Common myeloid progenitor, CD34-positive (primary cell): ENCODE measurements at regions not wholly inside any gene's neighbourhood (a gene's known extent, or its start where the extent isn't known, plus 50 kb on each side); places are given as distances from the start of the nearest gene placed in this dataset.

Experiments
- CTCF ChIA-PET: fragments of 350-600 bp; sonication (Branson Sonifier 250); formaldehyde crosslinking; loops from one replicate; lab custom pipeline; 2021; ENCODE audit warnings: antibody characterized with exemption; lab: Charles Lee
- POLR2A ChIA-PET: fragments of 350-600 bp; sonication (Branson Sonifier 250); formaldehyde crosslinking; loops from one replicate; lab custom pipeline; 2021; ENCODE audit warnings: antibody characterized with exemption; lab: Charles Lee
- DNase-seq, 3 donors: peaks; one replicate each; pipeline versions ENCODE4 v3.0.0 to v3.0.0-alpha.2; 2013
- H3K27ac ChIP-seq, 2 experiments: 1 replicate in 1 of 2; 2 replicates in 1 of 2; pipeline ENCODE4 v1.7.0; 2013; ENCODE audit warnings: inconsistent platforms in 2 of 2, low read length in 2 of 2, mild to moderate bottlenecking in 2 of 2, low read depth in 1 of 2, moderate library complexity in 1 of 2; ENCODE audit not compliant: severe bottlenecking in 2 of 2, insufficient read depth in 1 of 2, poor library complexity in 1 of 2
- H3K27me3 ChIP-seq, 5 experiments: replicated peaks in 2 of 5; 1 replicate in 3 of 5; 2 replicates in 2 of 5; pipeline versions ENCODE4 v1.6.1 to v1.7.0; 2013; ENCODE audit warnings: low read length in 4 of 5, mild to moderate bottlenecking in 2 of 5, moderate library complexity in 2 of 5, inconsistent platforms in 1 of 5; ENCODE audit not compliant: insufficient read depth in 5 of 5, control insufficient read depth in 4 of 5
- H3K36me3 ChIP-seq, 4 experiments: 1 replicate in 2 of 4; 2 replicates in 2 of 4; pipeline versions ENCODE4 v1.6.1 to v1.7.0; 2013; ENCODE audit warnings: low read length in 3 of 4, control low read depth in 1 of 4, mild to moderate bottlenecking in 1 of 4; ENCODE audit not compliant: control insufficient read depth in 4 of 4, insufficient read depth in 4 of 4
- H3K4me1 ChIP-seq, 4 experiments: 1 replicate in 3 of 4; 2 replicates in 1 of 4; pipeline versions ENCODE4 v1.6.1 to v1.7.1; 2013; ENCODE audit warnings: low read length in 3 of 4, mild to moderate bottlenecking in 3 of 4, control low read depth in 1 of 4, inconsistent platforms in 1 of 4, moderate library complexity in 1 of 4; ENCODE audit not compliant: control insufficient read depth in 4 of 4, insufficient read depth in 4 of 4; ENCODE audit errors: control extremely low read depth in 1 of 4
- H3K4me3 ChIP-seq, 7 experiments: 1 replicate in 4 of 7; 2 replicates in 3 of 7; pipeline versions ENCODE4 v1.5.1 to v1.7.0; 2013; ENCODE audit warnings: mild to moderate bottlenecking in 7 of 7, low read length in 6 of 7, moderate library complexity in 6 of 7, inconsistent platforms in 2 of 7, low read depth in 2 of 7, control low read depth in 1 of 7; ENCODE audit not compliant: insufficient read depth in 4 of 7, control insufficient read depth in 1 of 7; ENCODE audit errors: extremely low read depth in 1 of 7
- H3K9me3 ChIP-seq, 5 experiments: 1 replicate in 4 of 5; 2 replicates in 1 of 5; pipeline versions ENCODE4 v1.6.1 to v1.7.1; 2013; ENCODE audit warnings: low read length in 4 of 5, mild to moderate bottlenecking in 2 of 5, inconsistent platforms in 1 of 5, low read depth in 1 of 5, moderate library complexity in 1 of 5; ENCODE audit not compliant: control insufficient read depth in 4 of 5, insufficient read depth in 2 of 5; ENCODE audit errors: control extremely low read depth in 1 of 5
- WGBS: methylation state at CpG from one replicate; pipeline ENCODE4 v1.1.5; 2013; ENCODE audit not compliant: insufficient coverage; 5-methylcytosine and 5-hydroxymethylcytosine counted together

- POLR2A ChIA-PET, result no interaction called here
- Histone ChIP-seq H3K4me1 (no peaks in the 10 kb centered on the region), H3K27me3 (no peaks in the 10 kb centered on the region), H3K36me3 (no peaks in the 10 kb centered on the region), H3K9me3 (no peaks in the 10 kb centered on the region), H3K4me3 (no peak overlapping the region), H3K27ac (no peak overlapping the region)
- CTCF ChIA-PET, result no interaction called here
- DNase-seq, result no peak
- WGBS, result 57% methylated on average over 1 of the region's 3 CpGs
Measured at GRCh38 chr2:76447294-76447693, 736.6 kb upstream of the GCFC2 start.

GRCh38 chr2:76446872-76447271 is 736.2 kb upstream of the GCFC2 start:
- H3K27me3 ChIP-seq, result no peaks in the 10 kb centered on the region
- H3K36me3 ChIP-seq, result no peaks in the 10 kb centered on the region
- H3K9me3 ChIP-seq, result no peaks in the 10 kb centered on the region
- H3K4me3 ChIP-seq, result no peak overlapping the region
- H3K27ac ChIP-seq, result no peak overlapping the region
- CTCF ChIA-PET, result no interaction called here
- H3K4me1 ChIP-seq, result no peaks in the 10 kb centered on the region
- POLR2A ChIA-PET, result no interaction called here
- DNase-seq, result no peak

- Histone ChIP-seq H3K4me1 (no peaks in the 10 kb centered on the region), H3K27ac (no peak overlapping the region), H3K4me3 (no peak overlapping the region), H3K36me3 (no peaks in the 10 kb centered on the region), H3K9me3 (no peaks in the 10 kb centered on the region), H3K27me3 (no peaks in the 10 kb centered on the region)
- no CpG with 5 or more reads among the region's 3 CpGs for WGBS
- no peak for DNase-seq
- ChIA-PET POLR2A (no interaction called here), CTCF (no interaction called here)
Measured at GRCh38 chr2:76445880-76446279, 735.2 kb upstream of the GCFC2 start.

GRCh38 chr2:76444732-76445131 is 734.0 kb upstream of the GCFC2 start:
- ChIA-PET CTCF (no interaction called here), POLR2A (no interaction called here)
- DNase-seq, result no peak
- Histone ChIP-seq H3K4me3 (no peak overlapping the region), H3K27ac (no peak overlapping the region), H3K27me3 (no peaks in the 10 kb centered on the region), H3K4me1 (no peaks in the 10 kb centered on the region), H3K9me3 (no peaks in the 10 kb centered on the region), H3K36me3 (no peaks in the 10 kb centered on the region)
- WGBS, result 89% methylated on average over 3 of the region's 3 CpGs

GRCh38 chr2:76437564-76437963 is 726.8 kb upstream of the GCFC2 start:
- ChIA-PET POLR2A (no interaction called here), CTCF (no interaction called here)
- Histone ChIP-seq H3K36me3 (no peaks in the 10 kb centered on the region), H3K27me3 (no peaks in the 10 kb centered on the region), H3K9me3 (no peaks in the 10 kb centered on the region), H3K27ac (no peak overlapping the region), H3K4me3 (no peak overlapping the region), H3K4me1 (no peaks in the 10 kb centered on the region)
- WGBS, result 100% methylated on average over 1 of the region's 3 CpGs
- no peak for DNase-seq

- Histone ChIP-seq H3K27ac (no peak overlapping the region), H3K9me3 (peaks cover 0 to 1% (median 0%) of the 10 kb centered on the region in 5 experiments), H3K4me1 (no peaks in the 10 kb centered on the region), H3K36me3 (no peaks in the 10 kb centered on the region), H3K4me3 (no peak overlapping the region), H3K27me3 (no peaks in the 10 kb centered on the region)
- DNase-seq, result no peak
- CTCF ChIA-PET, result no interaction called here
- POLR2A ChIA-PET, result no interaction called here
- WGBS, result no CpG with 5 or more reads among the region's 2 CpGs
Measured at GRCh38 chr2:76429374-76429773, 718.7 kb upstream of the GCFC2 start.

- Histone ChIP-seq H3K27ac (no peak overlapping the region), H3K27me3 (no peaks in the 10 kb centered on the region), H3K9me3 (peaks cover 0 to 1% (median 0%) of the 10 kb centered on the region in 5 experiments), H3K4me3 (no peak overlapping the region), H3K4me1 (no peaks in the 10 kb centered on the region), H3K36me3 (no peaks in the 10 kb centered on the region)
- no peak for DNase-seq
- ChIA-PET POLR2A (no interaction called here), CTCF (no interaction called here)
Measured at GRCh38 chr2:76427452-76427851, 716.7 kb upstream of the GCFC2 start.
